Stimulated activated effector memory CD8-positive, alpha-beta T cell treated with anti-CD3 and anti-CD28 coated beads, Interleukin-12 subunit alpha, Interleukin-12 subunit beta, amount 100 ng/mL, for 72 hours (primary cell): ENCODE measurements at regions not wholly inside any gene's neighbourhood (a gene's known extent, or its start where the extent isn't known, plus 50 kb on each side); places are given as distances from the start of the nearest gene placed in this dataset.

Source experiments
- ATAC-seq: fragments of 150-1000 bp; cut with Tn5 transposase; 2 replicates; pipeline ENCODE4 v1.10.0; 2021
- DNase-seq, 2 donors: peaks; one replicate each; pipeline ENCODE4 v3.0.0; 2021 to 2022; ENCODE audit warnings: low spot score in 2 of 2
- H3K27ac Mint-ChIP-seq: one replicate; pipeline ENCODE4 v1.8.0; 2022; ENCODE audit warnings: mild to moderate bottlenecking, mixed read lengths
- H3K36me3 Mint-ChIP-seq: one replicate; pipeline ENCODE4 v1.8.0; 2022; ENCODE audit warnings: mild to moderate bottlenecking, mixed read lengths
- H3K4me1 Mint-ChIP-seq: one replicate; pipeline ENCODE4 v1.8.0; 2022; ENCODE audit warnings: mixed read lengths
- H3K4me3 Mint-ChIP-seq: one replicate; pipeline ENCODE4 v1.8.0; 2022; ENCODE audit warnings: mild to moderate bottlenecking, mixed read lengths
- H3K9me3 Mint-ChIP-seq: one replicate; pipeline ENCODE4 v1.8.0; 2022; ENCODE audit warnings: mixed read lengths

DNA sequence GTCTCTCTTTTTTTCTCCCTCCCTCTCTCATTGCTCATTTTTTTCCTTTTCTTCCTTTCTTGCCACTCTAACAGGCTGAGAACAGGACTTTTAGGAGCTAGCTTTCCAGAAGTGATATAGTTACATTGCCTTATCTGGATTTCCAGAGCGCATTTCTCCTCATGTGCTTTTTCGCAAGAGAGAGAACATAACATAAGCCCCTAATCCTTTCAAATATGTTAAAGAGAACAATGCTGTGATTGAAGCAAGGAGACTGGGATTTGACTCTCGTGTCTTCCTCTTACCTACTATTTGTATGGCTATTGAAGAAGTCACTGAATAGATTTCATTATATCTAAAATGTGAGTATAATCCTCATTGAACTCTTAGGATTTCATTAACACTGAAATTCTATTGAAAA, 101.2 kb upstream of the PRPS1L1 start:
- DNase-seq (no peak), ATAC-seq (no peak)
- no peaks in the 10 kb centered on the region for H3K9me3 Mint-ChIP-seq
- no peaks in the 10 kb centered on the region for H3K4me1 Mint-ChIP-seq
- H3K4me3 Mint-ChIP-seq = no peak overlapping the region
- no peak overlapping the region for H3K27ac Mint-ChIP-seq
- no peaks in the 10 kb centered on the region for H3K36me3 Mint-ChIP-seq

DNA sequence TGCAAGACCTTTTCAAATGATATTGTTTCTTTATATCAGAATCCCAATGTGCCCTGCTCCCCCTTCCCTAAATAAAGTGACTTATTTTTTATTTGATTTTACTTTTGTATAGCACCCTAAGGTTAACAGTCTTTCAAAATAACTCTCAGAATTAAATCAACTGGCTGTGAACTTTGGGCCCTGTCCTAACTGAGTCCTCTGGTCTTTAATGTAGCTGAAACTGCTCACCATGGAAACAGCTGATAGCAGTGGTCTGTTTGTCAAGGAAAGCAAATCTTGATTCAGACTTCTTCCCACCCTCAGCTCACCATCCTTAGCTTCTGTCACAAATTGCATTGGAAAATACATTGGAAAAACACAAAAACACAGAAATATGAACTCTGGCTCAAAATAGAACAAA, 105.2 kb upstream of the PRPS1L1 start:
- no peaks in the 10 kb centered on the region for H3K36me3 Mint-ChIP-seq
- H3K4me1 Mint-ChIP-seq = no peaks in the 10 kb centered on the region
- DNase-seq (no peak), ATAC-seq (no peak)
- no peak overlapping the region for H3K27ac Mint-ChIP-seq
- no peaks in the 10 kb centered on the region for H3K9me3 Mint-ChIP-seq
- no peak overlapping the region for H3K4me3 Mint-ChIP-seq

DNA sequence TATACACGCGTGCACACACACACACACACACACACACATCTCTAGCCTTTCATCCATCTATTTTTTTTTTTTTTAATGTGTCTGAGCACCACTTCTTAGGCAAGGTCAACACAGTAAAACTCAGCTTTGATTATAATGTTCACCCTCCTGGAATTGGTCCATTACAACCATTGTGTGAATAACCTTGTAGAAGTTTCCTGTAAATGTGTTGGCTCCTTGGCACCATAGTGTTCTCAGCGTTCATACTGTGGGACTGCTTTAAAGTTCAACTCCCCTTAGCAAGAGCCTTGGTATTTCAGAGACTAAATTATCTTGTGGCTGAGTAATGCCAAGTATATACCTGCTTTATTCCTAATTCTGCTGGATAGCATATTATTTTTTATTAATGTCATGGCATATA, 106.3 kb upstream of the PRPS1L1 start:
- no peak for ATAC-seq
- Mint-ChIP-seq H3K27ac (no peak overlapping the region), H3K4me1 (no peaks in the 10 kb centered on the region), H3K36me3 (no peaks in the 10 kb centered on the region), H3K4me3 (no peak overlapping the region), H3K9me3 (no peaks in the 10 kb centered on the region)
- no peak for DNase-seq

DNA sequence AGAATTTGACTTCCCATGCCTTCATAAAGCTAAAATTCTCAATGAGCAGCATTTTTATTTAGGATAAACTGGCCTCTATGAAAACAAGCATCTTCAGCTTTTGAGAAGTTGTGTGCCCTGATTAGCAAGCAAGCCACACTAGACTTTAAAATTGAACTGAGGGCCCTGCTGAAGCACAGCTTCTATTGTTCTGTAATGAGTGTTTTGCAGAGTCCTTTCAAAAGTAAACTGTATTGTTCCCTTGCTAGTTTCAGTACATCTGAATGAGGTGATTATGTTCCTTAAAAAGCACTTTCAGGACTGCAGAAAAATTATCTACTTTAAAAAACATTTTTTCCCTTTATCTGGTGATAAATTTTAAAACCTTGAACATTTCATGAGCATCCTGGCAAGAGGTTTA, 113.3 kb upstream of the PRPS1L1 start:
- no peak for DNase-seq
- Mint-ChIP-seq H3K27ac (no peak overlapping the region), H3K9me3 (no peaks in the 10 kb centered on the region)

DNA sequence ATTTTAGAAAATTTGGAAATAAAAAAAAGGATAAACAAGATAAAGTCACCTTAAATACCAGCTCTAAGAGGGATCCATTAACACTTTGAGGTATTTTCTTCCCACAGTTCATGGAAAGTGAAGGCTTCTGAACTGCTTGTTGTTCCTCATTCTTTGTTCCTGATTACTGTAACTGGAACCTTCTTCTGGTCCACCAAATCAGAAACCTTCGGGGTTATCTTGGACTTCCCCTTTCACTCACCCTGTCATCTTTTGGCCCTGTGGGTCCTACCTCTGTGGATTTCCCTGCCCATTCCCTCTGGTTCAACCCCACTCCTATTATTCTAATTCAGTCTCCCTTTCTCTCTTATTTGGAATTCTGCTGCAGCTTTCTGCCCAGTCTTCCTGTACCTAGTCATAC, 116.5 kb upstream of the PRPS1L1 start:
- Mint-ChIP-seq H3K4me3 (no peak overlapping the region), H3K36me3 (no peaks in the 10 kb centered on the region), H3K9me3 (no peaks in the 10 kb centered on the region), H3K27ac (no peak overlapping the region), H3K4me1 (no peaks in the 10 kb centered on the region)
- ATAC-seq (no peak), DNase-seq (no peak)

More for the DNA sequence above, 113.3 kb upstream of the PRPS1L1 start:
- no peak for ATAC-seq
- Mint-ChIP-seq H3K4me3 (no peak overlapping the region), H3K4me1 (no peaks in the 10 kb centered on the region), H3K36me3 (no peaks in the 10 kb centered on the region)

DNA sequence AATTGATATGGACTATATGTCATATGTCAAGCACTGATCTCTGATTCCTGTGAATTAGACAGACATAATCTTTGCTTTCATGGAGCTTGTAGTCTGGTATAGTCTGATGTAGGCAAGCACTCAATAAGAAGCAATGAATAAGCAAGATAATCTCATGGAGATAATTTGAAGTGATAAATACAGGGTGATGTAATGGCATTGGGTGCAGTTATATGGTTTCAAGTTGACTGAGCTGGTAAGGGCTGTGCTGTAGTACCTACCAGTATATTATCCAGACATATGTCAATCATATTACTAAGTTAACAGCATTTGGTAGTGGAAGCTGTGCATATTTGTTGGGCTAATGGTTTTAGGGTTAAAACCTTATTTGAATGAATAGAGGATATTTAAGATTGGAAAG, 117.5 kb upstream of the PRPS1L1 start:
- no peaks in the 10 kb centered on the region for H3K36me3 Mint-ChIP-seq
- H3K27ac Mint-ChIP-seq = no peak overlapping the region
- peak; percentile 52 for ATAC-seq

DNA sequence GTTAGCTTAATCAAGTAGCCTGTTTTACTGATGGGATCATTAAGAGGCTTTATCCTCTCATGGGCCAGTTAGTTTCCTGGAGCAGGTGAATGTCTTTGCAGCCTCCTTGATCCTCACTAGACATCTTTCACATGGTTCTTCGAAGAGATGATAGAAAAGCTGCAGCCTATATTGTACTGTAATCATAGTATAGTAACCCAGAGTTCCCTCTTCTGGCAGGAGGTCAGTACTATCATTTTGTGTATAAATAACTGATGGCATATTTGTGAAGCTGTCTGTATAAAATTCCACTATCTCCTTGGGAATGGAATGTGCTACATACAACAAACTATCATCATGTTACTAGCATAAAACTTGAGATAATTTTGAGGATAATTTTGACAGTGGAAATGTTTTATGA, 123.8 kb upstream of the PRPS1L1 start:
- H3K9me3 Mint-ChIP-seq = no peaks in the 10 kb centered on the region
- ATAC-seq = no peak
- DNase-seq = no peak
- no peaks in the 10 kb centered on the region for H3K36me3 Mint-ChIP-seq
- no peak overlapping the region for H3K27ac Mint-ChIP-seq
- no peak overlapping the region for H3K4me3 Mint-ChIP-seq
- no peaks in the 10 kb centered on the region for H3K4me1 Mint-ChIP-seq

More for the DNA sequence above, 117.5 kb upstream of the PRPS1L1 start:
- H3K9me3 Mint-ChIP-seq = no peaks in the 10 kb centered on the region
- H3K4me3 Mint-ChIP-seq = no peak overlapping the region
- no peaks in the 10 kb centered on the region for H3K4me1 Mint-ChIP-seq
- no peak for DNase-seq

DNA sequence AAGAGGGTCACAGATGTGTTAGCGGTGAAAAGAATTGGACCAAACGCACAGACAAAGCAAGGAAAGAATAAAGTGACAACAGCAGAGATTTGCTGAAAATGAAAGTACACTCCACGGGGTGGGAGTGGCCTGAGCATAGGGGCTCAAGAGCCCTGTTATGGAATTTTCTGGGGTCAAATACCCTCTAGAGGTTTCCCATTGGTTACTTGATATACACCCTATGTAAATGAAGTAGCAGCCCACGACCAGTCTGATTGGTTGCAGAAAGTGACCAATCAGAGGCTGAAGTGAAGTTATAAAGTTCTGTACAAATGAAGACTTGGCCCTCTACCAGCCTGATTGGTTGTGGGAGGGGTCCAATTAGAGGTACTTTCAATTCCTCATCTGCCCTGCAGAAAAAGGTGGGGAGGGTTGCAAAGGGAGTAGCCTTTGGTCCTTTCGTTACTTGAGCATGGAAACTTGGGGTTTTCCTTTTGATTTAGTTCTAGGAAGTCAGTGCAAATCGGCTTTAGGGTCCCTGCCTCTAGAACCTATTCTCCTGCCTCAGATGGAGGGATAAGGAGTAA, 125.6 kb upstream of the PRPS1L1 start:
- H3K36me3 Mint-ChIP-seq = no peaks in the 10 kb centered on the region
- no peaks in the 10 kb centered on the region for H3K4me1 Mint-ChIP-seq
- no peak for ATAC-seq
- no peak overlapping the region for H3K4me3 Mint-ChIP-seq
- no peak overlapping the region for H3K27ac Mint-ChIP-seq
- no peaks in the 10 kb centered on the region for H3K9me3 Mint-ChIP-seq
- no peak for DNase-seq

DNA sequence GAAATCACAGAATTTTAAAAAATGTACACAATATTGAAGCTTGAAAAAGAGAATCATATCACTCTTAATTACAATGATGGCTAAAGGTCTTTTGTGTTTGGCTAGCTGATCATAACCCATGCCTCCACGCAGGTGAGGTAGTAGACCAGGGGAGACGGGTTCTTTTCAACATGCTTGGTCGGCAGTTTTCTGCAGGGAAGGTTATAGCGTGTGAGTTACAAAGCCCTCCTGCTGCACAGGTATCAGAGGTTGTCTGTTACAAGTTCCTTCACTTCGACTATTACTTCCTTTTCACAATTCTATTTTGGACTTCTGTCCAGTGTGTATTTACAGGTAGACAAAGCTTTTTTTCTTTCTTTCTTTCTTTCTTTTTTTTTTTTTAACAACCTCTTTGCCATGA, 127.1 kb upstream of the PRPS1L1 start:
- H3K36me3 Mint-ChIP-seq = no peaks in the 10 kb centered on the region
- no peak for ATAC-seq
- no peak overlapping the region for H3K27ac Mint-ChIP-seq
- DNase-seq = no peak
- H3K9me3 Mint-ChIP-seq = no peaks in the 10 kb centered on the region
- no peak overlapping the region for H3K4me3 Mint-ChIP-seq
- H3K4me1 Mint-ChIP-seq = no peaks in the 10 kb centered on the region

DNA sequence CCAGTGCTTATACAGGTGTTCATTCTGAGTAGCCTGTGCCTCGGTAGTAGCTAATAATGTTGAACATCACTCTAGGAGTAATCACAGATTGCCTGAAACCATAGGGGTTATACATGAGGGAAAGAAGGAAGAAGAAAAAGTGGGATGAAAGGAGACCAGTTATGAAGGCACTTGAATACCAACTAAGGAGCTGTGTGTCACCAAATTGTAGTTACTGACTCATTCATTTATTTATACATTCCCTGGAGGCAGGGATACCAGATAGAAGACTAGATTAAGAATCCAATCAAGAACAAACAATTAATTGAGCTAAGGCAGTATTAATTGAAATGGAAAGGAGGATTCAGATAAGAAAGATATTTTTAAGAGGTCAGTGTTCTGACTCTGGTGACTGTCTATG, 129.6 kb upstream of the PRPS1L1 start:
- DNase-seq (no peak), ATAC-seq (no peak)
- Mint-ChIP-seq H3K27ac (no peak overlapping the region), H3K36me3 (no peaks in the 10 kb centered on the region), H3K4me1 (no peaks in the 10 kb centered on the region), H3K4me3 (no peak overlapping the region), H3K9me3 (no peaks in the 10 kb centered on the region)

DNA sequence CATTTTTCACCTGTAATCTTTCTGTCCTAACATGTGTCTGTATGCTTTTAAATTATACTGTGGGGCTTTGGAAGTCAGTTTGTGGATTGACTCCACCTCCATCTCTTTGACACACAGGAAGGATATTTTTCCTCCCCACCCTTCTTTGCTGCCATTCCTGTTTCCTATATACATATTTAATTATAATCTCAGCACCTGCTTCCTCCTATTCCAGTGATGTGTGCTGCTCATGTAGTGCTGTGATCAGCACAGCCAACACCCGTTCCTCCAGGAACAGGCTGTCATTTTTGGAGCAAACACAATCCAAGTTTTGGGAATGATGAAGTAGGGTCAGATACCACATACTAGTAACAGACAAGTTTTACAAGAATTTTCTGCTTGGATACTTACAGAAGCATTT, 135.0 kb upstream of the PRPS1L1 start:
- Mint-ChIP-seq H3K9me3 (no peaks in the 10 kb centered on the region), H3K4me3 (no peak overlapping the region), H3K36me3 (no peaks in the 10 kb centered on the region), H3K27ac (no peak overlapping the region), H3K4me1 (no peaks in the 10 kb centered on the region)
- no peak for DNase-seq
- ATAC-seq = no peak

DNA sequence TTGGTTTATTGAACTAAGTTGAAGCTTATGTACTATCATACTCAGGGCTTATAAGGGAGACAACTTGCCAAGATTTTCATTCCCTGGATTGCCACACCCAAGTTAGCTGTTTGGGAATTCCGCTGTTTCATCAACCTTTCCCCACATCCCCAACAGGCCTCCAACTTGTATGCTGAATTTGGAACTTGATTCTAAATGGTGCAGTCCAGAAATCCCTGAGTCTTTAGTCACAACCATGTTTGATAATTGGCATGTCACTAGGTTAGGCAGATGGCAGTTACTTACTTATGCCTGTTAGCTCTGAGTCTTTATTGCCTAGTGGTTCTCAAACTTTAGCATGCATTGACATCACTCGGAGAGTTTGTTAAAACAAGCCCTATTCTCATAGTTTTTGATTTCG, 135.4 kb upstream of the PRPS1L1 start:
- no peak overlapping the region for H3K27ac Mint-ChIP-seq
- ATAC-seq (no peak), DNase-seq (no peak)
- no peak overlapping the region for H3K4me3 Mint-ChIP-seq
- H3K9me3 Mint-ChIP-seq = no peaks in the 10 kb centered on the region
- no peaks in the 10 kb centered on the region for H3K4me1 Mint-ChIP-seq
- H3K36me3 Mint-ChIP-seq = no peaks in the 10 kb centered on the region

DNA sequence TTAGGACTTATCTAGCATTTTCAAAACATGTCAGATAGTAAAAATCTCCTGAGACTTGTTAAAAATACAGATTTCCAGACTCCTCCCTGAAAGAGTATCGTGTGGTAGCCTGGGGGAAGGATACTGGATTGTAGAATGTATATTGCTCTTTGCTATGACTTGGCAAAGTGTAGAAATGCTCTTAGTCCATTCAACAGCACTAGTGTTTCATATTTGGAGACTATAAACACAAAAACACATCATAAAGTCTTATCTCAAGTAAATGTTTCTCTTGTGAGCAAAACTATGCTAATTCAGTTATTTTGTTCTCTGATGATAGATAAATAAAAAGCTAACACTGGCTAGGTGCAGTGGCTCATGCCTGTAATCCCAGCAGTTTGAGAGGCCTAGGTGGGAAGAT, 137.5 kb upstream of the PRPS1L1 start:
- Mint-ChIP-seq H3K27ac (no peak overlapping the region), H3K4me3 (no peak overlapping the region), H3K36me3 (no peaks in the 10 kb centered on the region), H3K4me1 (no peaks in the 10 kb centered on the region), H3K9me3 (no peaks in the 10 kb centered on the region)
- DNase-seq (no peak), ATAC-seq (no peak)

DNA sequence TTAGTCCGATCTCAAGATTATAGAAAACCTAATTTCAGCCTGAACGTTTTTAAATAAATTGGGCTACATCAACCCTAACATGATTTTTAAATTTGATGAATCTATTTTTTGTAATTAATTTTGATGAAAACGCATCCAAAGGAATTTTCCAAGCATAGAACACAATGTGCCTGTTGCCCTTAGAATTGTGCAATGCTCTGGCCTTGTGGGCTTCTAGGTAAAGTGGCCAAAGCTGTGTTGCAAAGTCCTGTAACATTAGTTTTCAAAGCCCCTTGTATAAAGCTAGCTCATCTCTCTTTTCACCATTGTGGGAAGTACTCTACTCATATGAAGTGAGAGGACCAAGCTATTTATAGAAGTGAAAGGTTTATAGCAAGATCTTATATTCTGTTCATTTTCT, 138.4 kb upstream of the PRPS1L1 start:
- DNase-seq (no peak), ATAC-seq (no peak)
- Mint-ChIP-seq H3K27ac (no peak overlapping the region), H3K9me3 (no peaks in the 10 kb centered on the region), H3K36me3 (no peaks in the 10 kb centered on the region), H3K4me1 (no peaks in the 10 kb centered on the region), H3K4me3 (no peak overlapping the region)

DNA sequence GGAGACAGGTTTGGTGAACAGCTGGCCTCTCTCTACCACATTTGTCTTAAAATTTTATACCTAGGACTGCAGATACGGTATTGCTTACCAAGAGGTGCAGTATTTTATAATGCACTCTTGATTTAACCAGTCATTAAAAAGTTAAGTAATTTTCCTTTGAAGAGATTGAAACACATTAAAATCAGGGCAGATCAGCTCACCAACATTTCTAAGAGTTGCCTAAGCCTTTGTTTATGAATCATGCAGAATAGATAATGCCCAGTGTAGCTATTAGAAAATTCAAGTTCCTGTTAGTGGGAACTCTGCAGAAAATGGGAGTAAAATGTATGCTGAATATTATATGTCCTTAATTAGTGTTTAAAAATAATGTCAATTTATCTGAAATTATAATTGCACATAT, 140.2 kb upstream of the PRPS1L1 start:
- Mint-ChIP-seq H3K27ac (no peak overlapping the region), H3K4me1 (no peaks in the 10 kb centered on the region), H3K9me3 (no peaks in the 10 kb centered on the region), H3K4me3 (no peak overlapping the region), H3K36me3 (no peaks in the 10 kb centered on the region)
- ATAC-seq (no peak), DNase-seq (no peak)

DNA sequence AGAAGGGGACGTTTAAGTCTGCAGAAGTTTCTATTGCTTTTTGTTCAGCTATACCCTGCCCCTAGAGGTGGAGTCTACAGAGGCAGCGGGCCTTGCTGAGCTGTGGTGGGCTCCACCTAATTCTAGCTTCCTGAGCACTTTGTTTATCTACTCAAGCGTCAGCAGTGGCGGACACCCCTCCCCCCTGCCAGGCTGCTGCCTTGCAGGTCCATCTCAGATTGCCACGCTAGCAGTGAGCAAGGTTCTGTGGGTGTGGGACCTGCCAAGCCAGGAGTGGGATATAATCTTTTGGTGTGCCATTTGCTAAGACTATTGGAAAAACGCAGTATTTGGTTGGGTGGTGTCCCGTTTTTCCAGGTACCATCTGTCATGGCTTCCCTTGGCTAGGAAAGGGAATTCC, 147.3 kb upstream of the PRPS1L1 start:
- no peak for ATAC-seq
- Mint-ChIP-seq H3K9me3 (no peaks in the 10 kb centered on the region), H3K27ac (no peak overlapping the region), H3K36me3 (no peaks in the 10 kb centered on the region), H3K4me3 (no peak overlapping the region), H3K4me1 (peaks cover 11% of the 10 kb centered on the region)
- DNase-seq = no peak

DNA sequence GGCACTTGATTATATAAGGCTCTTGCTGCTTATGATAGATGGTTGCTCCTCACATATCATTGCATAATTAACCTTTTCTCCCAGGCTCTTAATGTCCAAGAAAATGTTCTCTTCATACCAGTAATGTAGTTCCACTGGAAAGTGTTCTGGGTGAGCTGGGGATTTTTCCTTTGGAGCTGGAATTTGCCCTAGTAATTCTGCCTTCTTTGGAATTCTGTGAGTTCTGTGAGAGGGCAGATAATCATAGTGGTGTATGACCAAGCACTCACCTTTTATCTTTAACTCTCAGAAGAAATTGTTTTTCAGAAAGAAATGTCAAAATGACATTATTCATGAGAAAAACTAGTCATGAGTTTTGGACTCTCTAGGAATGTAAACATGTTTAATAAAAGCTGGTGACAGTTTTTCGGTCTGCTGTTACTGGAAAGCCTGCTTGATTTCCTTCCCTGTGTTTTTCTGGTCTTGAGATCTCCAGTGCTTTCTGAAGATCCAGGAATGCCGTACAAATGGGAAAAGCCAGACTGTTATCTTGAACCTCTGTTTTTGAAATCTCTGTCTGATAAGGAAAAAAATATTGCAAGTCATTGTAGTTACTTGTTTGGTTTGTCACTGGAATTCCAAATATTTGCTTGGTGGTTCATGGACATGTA, 148.3 kb upstream of the PRPS1L1 start:
- Mint-ChIP-seq H3K9me3 (no peaks in the 10 kb centered on the region), H3K36me3 (no peaks in the 10 kb centered on the region), H3K4me3 (no peak overlapping the region), H3K4me1 (peaks cover 11% of the 10 kb centered on the region), H3K27ac (no peak overlapping the region)
- DNase-seq = no peak
- ATAC-seq = no peak
